ENCODE measurements at regions not wholly inside any gene's neighbourhood (a gene's known extent, or its start where the extent isn't known, plus 50 kb on each side); places are given as distances from the start of the nearest gene placed in this dataset.
"Not testable (repeated sequence)": the region's sequence is repeated elsewhere in the genome, so short reads cannot be mapped to it uniquely, and the experiment has no call there.

DNA sequence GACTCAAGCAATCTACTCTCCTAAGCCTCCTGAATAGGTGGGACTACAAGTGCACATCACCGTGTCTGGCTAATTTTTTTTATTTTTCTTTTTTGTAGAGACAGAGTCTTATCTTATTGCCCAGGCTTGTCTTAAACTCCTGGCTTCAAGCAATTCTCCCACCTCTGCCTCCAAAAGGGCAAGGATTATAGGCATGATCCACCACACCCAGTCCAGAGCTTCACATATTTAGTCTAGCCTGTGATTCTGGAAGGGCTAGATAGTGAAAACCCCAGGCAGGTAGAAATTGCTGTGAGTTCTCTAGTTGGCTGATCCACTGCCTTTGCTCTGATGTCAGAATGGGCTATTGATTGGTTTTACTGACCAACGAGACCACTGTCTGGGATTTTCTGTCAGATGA lies 854.6 kb upstream of the MIR17HG start:
- no peaks in the 10 kb centered on the region for H3K9me3 ChIP-seq
- TF ChIP-seq POLR2A (IDR thresholded peaks at IDR 0.05), result no peak
- no peak for TF ChIP-seq EP300 (IDR thresholded peaks at IDR 0.05; ENCODE audit: low read depth)
- no peak for TF ChIP-seq POLR2AphosphoS5 (IDR thresholded peaks at IDR 0.05)
- TF ChIP-seq, protein P1, sequence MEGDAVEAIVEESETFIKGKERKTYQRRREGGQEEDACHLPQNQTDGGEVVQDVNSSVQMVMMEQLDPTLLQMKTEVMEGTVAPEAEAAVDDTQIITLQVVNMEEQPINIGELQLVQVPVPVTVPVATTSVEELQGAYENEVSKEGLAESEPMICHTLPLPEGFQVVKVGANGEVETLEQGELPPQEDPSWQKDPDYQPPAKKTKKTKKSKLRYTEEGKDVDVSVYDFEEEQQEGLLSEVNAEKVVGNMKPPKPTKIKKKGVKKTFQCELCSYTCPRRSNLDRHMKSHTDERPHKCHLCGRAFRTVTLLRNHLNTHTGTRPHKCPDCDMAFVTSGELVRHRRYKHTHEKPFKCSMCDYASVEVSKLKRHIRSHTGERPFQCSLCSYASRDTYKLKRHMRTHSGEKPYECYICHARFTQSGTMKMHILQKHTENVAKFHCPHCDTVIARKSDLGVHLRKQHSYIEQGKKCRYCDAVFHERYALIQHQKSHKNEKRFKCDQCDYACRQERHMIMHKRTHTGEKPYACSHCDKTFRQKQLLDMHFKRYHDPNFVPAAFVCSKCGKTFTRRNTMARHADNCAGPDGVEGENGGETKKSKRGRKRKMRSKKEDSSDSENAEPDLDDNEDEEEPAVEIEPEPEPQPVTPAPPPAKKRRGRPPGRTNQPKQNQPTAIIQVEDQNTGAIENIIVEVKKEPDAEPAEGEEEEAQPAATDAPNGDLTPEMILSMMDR (IDR thresholded peaks at IDR 0.05), result no peak
- no peak overlapping the region for H3K4me3 ChIP-seq
- H3K27me3 ChIP-seq, result no peaks in the 10 kb centered on the region
- no peak overlapping the region for H3K27ac ChIP-seq
- in situ Hi-C loops (cut with MboI; ENCODE audit: low pct_ligation_motif_present in 1 of 4, low pct_unique_long_range_greater_than_20kb in 1 of 4, low sequenced_read_pairs in 3 of 4) (no loop called here), intact Hi-C loops (cut with DNase I; ENCODE audit: low total_unique reads) (no loop called here)
- DNase-seq, result no peak
- WGBS, 2 donors (ENCODE audit: low coverage in 1 of 2), result 60 to 72% methylated on average over 2 of the region's 2 CpGs
- no peaks in the 10 kb centered on the region for H3K36me3 ChIP-seq
- H3K4me1 ChIP-seq, result no peaks in the 10 kb centered on the region

DNA sequence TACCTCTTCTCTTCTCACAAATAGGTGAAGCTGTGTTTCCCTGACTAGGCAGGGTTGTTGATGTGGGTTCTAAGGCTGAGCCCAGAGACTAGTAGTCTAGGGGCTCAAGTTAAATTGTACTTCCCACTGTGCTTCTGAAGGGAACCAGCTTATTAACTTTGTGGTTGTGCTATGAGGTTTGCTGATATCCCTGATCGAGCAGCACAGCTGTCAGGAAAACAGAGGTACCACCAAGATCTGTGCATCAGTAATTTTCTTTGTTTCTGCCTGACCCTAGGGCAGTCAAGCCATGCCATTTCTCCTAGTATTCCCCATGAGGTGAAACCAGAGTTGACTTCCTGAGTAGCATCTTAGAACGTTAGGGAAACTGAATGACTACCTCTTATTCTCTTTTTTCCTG lies 853.8 kb upstream of the MIR17HG start:
- TF ChIP-seq, protein P1 (IDR thresholded peaks at IDR 0.05), result no peak
- no peak for TF ChIP-seq POLR2AphosphoS5 (IDR thresholded peaks at IDR 0.05)
- TF ChIP-seq POLR2A (IDR thresholded peaks at IDR 0.05), result no peak
- TF ChIP-seq EP300 (IDR thresholded peaks at IDR 0.05; ENCODE audit: low read depth), result no peak
- Histone ChIP-seq H3K27ac (no peak overlapping the region), H3K4me1 (no peaks in the 10 kb centered on the region), H3K36me3 (no peaks in the 10 kb centered on the region), H3K27me3 (no peaks in the 10 kb centered on the region), H3K4me3 (no peak overlapping the region), H3K9me3 (no peaks in the 10 kb centered on the region)
- no peak for DNase-seq
- in situ Hi-C loops (cut with MboI; ENCODE audit: low pct_ligation_motif_present in 1 of 4, low pct_unique_long_range_greater_than_20kb in 1 of 4, low sequenced_read_pairs in 3 of 4), result no loop called here
- intact Hi-C loops (cut with DNase I; ENCODE audit: low total_unique reads), result no loop called here
- WGBS, 2 donors (ENCODE audit: low coverage in 1 of 2), result 70% methylated on average over 2 of the region's 2 CpGs; no CpG with 5 or more reads in 1 of the 2 donors

DNA sequence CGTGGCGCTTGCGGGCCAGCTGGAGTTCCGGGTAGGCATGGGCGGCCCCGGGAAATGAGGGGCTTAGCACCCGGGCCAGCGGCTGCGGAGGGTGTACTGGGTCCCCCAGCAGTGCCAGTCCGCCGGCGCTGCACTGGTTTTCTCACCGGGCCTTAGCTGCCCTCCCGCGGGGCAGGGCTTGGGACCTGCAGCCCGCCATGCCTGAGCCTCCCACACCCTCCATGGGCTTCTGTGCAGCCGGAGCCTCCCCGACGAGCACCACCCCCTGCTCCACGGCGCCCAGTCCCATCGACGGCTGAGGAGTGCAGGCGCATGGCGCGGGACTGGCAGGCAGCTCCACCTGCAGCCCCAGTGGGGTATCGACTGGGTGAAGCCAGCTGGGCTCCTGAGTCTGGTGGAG lies 852.6 kb upstream of the MIR17HG start:
- WGBS, 2 donors (ENCODE audit: low coverage in 1 of 2), result 98% methylated on average over 22 of the region's 27 CpGs; no CpG with 5 or more reads in 1 of the 2 donors
- H3K27me3 ChIP-seq; H3K4me1 ChIP-seq; H3K4me3 ChIP-seq; H3K27ac ChIP-seq; H3K36me3 ChIP-seq; intact Hi-C loops (cut with DNase I; ENCODE audit: low total_unique reads); H3K9me3 ChIP-seq; DNase-seq; in situ Hi-C loops (cut with MboI; ENCODE audit: low pct_ligation_motif_present in 1 of 4, low pct_unique_long_range_greater_than_20kb in 1 of 4, low sequenced_read_pairs in 3 of 4): not testable (repeated sequence)

DNA sequence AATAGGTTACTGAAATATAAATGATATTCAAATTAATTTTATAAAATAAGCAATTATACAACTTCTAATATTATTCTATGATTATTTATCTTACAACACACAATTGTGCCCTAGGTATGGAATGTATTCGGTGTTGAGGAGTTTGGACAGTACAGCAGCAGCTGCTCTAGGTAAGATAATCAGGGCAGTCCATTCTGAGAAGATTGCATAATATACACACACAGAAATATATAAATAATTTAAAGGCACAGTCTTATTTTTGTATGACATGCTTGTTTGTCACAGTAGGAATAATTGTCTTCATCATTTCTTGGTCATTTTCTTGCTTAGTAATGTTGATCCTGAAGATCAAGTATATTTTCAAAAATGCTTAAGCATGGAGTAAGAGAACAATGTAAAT lies 849.4 kb upstream of the MIR17HG start:
- Histone ChIP-seq H3K9me3 (no peaks in the 10 kb centered on the region), H3K36me3 (no peaks in the 10 kb centered on the region)
- in situ Hi-C loops (cut with MboI; ENCODE audit: low pct_ligation_motif_present in 1 of 4, low pct_unique_long_range_greater_than_20kb in 1 of 4, low sequenced_read_pairs in 3 of 4), result no loop called here

DNA sequence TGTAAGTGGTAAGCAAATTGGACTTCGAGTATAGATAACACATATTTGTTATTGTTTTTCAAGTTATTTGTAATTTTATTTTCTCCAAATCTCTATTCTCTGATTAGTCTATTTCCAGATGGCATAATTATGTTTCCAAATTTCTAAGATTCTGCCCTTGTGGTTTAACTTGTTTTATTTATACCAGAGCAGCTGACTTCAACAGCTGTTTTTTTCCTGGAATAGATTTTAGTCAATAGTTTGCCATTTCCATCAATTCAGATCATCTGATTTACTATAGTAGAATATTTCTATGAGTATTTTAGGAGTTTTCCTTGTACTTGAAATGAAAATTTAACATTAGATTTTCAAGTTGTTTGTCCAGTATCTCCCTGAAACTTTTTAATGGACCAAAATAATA lies 848.7 kb upstream of the MIR17HG start:
- H3K27ac ChIP-seq, result no peak overlapping the region
- H3K27me3 ChIP-seq, result no peaks in the 10 kb centered on the region
- WGBS, 2 donors (ENCODE audit: low coverage in 1 of 2), result 0 to 24% methylated on average over 1 of the region's 1 CpG
- H3K4me1 ChIP-seq, result no peaks in the 10 kb centered on the region
- intact Hi-C loops (cut with DNase I; ENCODE audit: low total_unique reads), result no loop called here
- DNase-seq, result no peak
- no peak for TF ChIP-seq POLR2AphosphoS5 (IDR thresholded peaks at IDR 0.05)
- TF ChIP-seq, protein P1 (IDR thresholded peaks at IDR 0.05), result no peak
- TF ChIP-seq POLR2A (IDR thresholded peaks at IDR 0.05), result no peak
- TF ChIP-seq EP300 (IDR thresholded peaks at IDR 0.05; ENCODE audit: low read depth), result no peak
- no peak overlapping the region for H3K4me3 ChIP-seq
- H3K9me3 ChIP-seq, result no peaks in the 10 kb centered on the region
- in situ Hi-C loops (cut with MboI; ENCODE audit: low pct_ligation_motif_present in 1 of 4, low pct_unique_long_range_greater_than_20kb in 1 of 4, low sequenced_read_pairs in 3 of 4), result no loop called here
- H3K36me3 ChIP-seq, result no peaks in the 10 kb centered on the region

More for the DNA sequence above, 849.4 kb upstream of the MIR17HG start:
- H3K27ac ChIP-seq, result no peak overlapping the region
- DNase-seq, result no peak
- 48 to 60% methylated on average over 1 of the region's 1 CpG for WGBS, 2 donors (ENCODE audit: low coverage in 1 of 2)
- H3K4me3 ChIP-seq, result no peak overlapping the region
- TF ChIP-seq, protein P1 (IDR thresholded peaks at IDR 0.05), result no peak
- TF ChIP-seq POLR2A (IDR thresholded peaks at IDR 0.05), result no peak
- no peak for TF ChIP-seq POLR2AphosphoS5 (IDR thresholded peaks at IDR 0.05)
- no peak for TF ChIP-seq EP300 (IDR thresholded peaks at IDR 0.05; ENCODE audit: low read depth)
- intact Hi-C loops (cut with DNase I; ENCODE audit: low total_unique reads), result no loop called here
- H3K4me1 ChIP-seq, result no peaks in the 10 kb centered on the region
- H3K27me3 ChIP-seq, result no peaks in the 10 kb centered on the region
